Kidney epithelial cell (primary cell): ENCODE measurements at regions not wholly inside any gene's neighbourhood (a gene's known extent, or its start where the extent isn't known, plus 50 kb on each side); places are given as distances from the start of the nearest gene placed in this dataset.
"Not testable (repeated sequence)": the region's sequence is repeated elsewhere in the genome, so short reads cannot be mapped to it uniquely, and the experiment has no call there.

Experiments
- DNase-seq: peaks from one replicate; pipeline ENCODE4 v3.0.0-alpha.2; 2010; ENCODE audit warnings: low read depth
- H3K27me3 ChIP-seq: 2 replicates; pipeline ENCODE4 v1.6.0; 2011; ENCODE audit warnings: low read length; ENCODE audit not compliant: control insufficient read depth, insufficient read depth
- H3K36me3 ChIP-seq: 2 replicates; pipeline ENCODE4 v1.5.1; 2011; ENCODE audit warnings: low read length; ENCODE audit not compliant: control insufficient read depth, insufficient read depth
- H3K4me3 ChIP-seq: 2 replicates; pipeline ENCODE4 v1.5.1; 2011; ENCODE audit warnings: low read depth, mild to moderate bottlenecking, control low read depth, low read length
- CTCF ChIP-seq: IDR thresholded peaks from 2 replicates; pipeline ENCODE4 v1.5.1; 2011; ENCODE audit warnings: mild to moderate bottlenecking, moderate library complexity, low read length, control low read depth, inconsistent platforms; ENCODE audit not compliant: insufficient read depth, poor library complexity, severe bottlenecking

DNA sequence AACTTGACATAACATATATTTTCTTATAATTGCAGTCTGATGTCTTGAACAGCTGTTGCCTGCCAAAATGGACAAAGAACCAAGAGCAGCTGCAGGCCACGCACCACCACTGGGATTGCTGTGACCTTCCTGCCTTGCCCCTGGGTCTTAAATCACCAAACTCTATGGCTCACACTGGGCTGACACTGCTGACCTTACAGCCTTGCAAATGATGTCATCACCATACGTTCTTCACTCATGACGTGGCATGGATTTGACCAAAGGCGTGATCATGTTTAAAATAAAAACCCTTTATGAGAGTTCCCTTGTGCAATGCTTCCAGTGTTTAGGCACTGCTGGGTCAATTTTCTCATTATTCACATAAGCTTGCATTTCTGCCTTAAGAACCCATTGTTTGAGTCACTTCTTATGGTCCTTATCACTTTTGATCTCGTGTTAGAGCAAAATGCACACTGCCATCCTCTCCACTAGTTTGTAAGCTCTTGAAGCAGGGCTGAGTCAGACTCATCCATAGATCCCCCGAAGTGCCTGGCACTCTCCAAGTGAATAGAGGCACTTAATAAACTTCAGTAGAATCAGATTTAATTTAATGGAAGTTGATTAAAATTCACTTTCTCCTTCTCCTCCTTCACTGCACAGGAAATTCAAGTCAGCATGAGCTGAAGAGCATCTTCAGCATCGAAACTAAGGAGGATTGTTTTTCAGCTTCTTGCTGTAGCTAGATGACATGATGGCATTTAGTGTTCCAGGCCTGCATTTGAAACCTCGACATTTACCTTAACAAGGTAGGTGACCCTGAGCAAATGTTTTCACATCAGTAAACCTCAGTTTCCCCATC is 132.4 kb upstream of the PZP start:
- Histone ChIP-seq H3K27me3 (no peaks in the 10 kb centered on the region), H3K36me3 (no peaks in the 10 kb centered on the region), H3K4me3 (no peak overlapping the region)
- no peak for TF ChIP-seq CTCF
- DNase-seq: no peak

GRCh38 chr12:9337656-9338055 is 129.5 kb upstream of the PZP start:
- no peaks in the 10 kb centered on the region for H3K36me3 ChIP-seq
- TF ChIP-seq CTCF: no peak
- DNase-seq: no peak

GRCh38 chr12:9336375-9337011 is 128.3 kb upstream of the PZP start:
- not testable (repeated sequence) for H3K4me3 ChIP-seq, H3K27me3 ChIP-seq, H3K36me3 ChIP-seq, DNase-seq

More at GRCh38 chr12:9337656-9338055, 129.5 kb upstream of the PZP start:
- H3K4me3 ChIP-seq: no peak overlapping the region
- no peaks in the 10 kb centered on the region for H3K27me3 ChIP-seq

DNA sequence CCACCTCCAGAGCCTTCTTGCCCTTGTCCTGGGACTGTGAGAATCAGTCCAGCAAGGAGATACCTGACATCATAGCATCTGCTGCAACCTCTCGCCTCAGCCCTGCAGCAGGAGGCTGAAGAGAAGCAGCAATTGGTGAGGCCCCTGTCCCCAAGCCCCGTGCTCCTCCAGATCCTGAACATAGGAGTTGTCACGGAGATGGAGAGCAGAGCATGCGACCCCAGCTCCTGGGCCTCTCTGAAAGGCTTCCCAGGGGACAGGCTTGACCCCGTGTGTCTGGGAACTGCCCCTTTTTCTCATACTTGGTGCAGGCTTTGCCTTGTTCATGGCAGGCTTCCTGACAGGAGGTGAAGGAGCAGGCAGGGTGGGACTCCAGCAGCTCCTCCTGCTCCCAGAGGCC is 127.7 kb upstream of the PZP start:
- TF ChIP-seq CTCF: no peak
- no peak for DNase-seq
- H3K4me3 ChIP-seq: no peak overlapping the region
- H3K36me3 ChIP-seq: no peaks in the 10 kb centered on the region
- no peaks in the 10 kb centered on the region for H3K27me3 ChIP-seq

GRCh38 chr12:9334964-9335363 is 126.8 kb upstream of the PZP start:
- no peak for DNase-seq
- H3K4me3 ChIP-seq: no peak overlapping the region
- no peak for TF ChIP-seq CTCF
- H3K27me3 ChIP-seq: no peaks in the 10 kb centered on the region
- no peaks in the 10 kb centered on the region for H3K36me3 ChIP-seq

DNA sequence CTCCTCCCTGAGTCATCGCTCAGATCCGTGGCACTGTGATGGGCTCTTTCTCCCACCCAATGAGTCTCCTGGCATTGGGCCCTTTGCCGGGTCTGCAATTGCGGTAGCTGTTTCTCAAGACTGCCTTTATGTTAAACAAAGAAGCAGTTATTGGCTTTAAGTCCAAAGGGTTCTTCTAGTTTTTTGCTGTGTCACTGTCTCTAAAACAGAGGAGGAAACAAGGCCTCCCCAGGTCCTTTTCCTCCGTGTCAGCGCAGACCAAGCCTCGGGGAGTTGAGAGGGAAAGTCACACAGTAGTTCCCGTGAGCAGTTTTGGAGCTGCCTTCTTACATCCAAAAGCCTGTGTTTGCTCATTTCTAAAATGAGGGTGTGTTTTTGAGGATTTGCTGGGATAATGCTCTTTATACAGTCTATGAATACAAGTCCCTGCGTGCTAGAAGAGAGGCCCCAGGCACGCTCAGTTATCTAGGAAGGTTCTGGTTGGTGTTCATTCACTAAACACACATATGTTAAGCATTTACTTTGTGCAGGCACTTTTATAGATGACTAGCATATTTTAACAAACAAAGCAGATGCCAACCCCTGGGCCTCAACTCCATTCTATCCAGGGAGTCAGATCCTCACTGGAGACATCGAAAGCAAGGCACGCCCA is 126.0 kb upstream of the PZP start:
- Histone ChIP-seq H3K36me3 (no peaks in the 10 kb centered on the region), H3K4me3 (no peak overlapping the region), H3K27me3 (no peaks in the 10 kb centered on the region)
- no peak for TF ChIP-seq CTCF
- DNase-seq: no peak
